Thymus (tissue), 11 donors: ENCODE measurements at regions not wholly inside any gene's neighbourhood (a gene's known extent, or its start where the extent isn't known, plus 50 kb on each side); places are given as distances from the start of the nearest gene placed in this dataset.

Experiments
- DNase-seq, 9 donors: peaks; one replicate each; pipeline ENCODE4 v3.0.0-alpha.2; 2013; ENCODE audit warnings: low spot score in 9 of 9, low read depth in 6 of 9, missing footprints in 1 of 9
- H3K27ac ChIP-seq, 2 donors: one replicate each; pipeline ENCODE4 v1.5.1; 2013; ENCODE audit warnings: control low read depth in 1 of 2, low read depth in 1 of 2, low read length in 1 of 2, mild to moderate bottlenecking in 1 of 2, moderate library complexity in 1 of 2
- H3K27me3 ChIP-seq, 2 donors: one replicate each; pipeline ENCODE4 v1.5.1; 2013; ENCODE audit warnings: low read length in 1 of 2; ENCODE audit not compliant: control insufficient read depth in 2 of 2, insufficient read depth in 1 of 2
- H3K36me3 ChIP-seq, 2 donors: one replicate each; pipeline ENCODE4 v1.5.1; 2013; ENCODE audit warnings: low read length in 1 of 2, mild to moderate bottlenecking in 1 of 2, moderate library complexity in 1 of 2; ENCODE audit not compliant: control insufficient read depth in 2 of 2, insufficient read depth in 2 of 2
- H3K4me1 ChIP-seq, 2 donors: one replicate each; pipeline ENCODE4 v1.5.1; 2013; ENCODE audit warnings: low read length in 2 of 2; ENCODE audit not compliant: control insufficient read depth in 2 of 2, insufficient read depth in 2 of 2
- H3K4me3 ChIP-seq, 2 donors: one replicate each; pipeline ENCODE4 v1.5.1; 2013; ENCODE audit warnings: low read length in 2 of 2, control low read depth in 1 of 2, mild to moderate bottlenecking in 1 of 2
- H3K9me3 ChIP-seq, 2 donors: one replicate each; pipeline ENCODE4 v1.5.1; 2013; ENCODE audit warnings: low read length in 1 of 2, mild to moderate bottlenecking in 1 of 2; ENCODE audit not compliant: control insufficient read depth in 2 of 2, insufficient read depth in 1 of 2
- WGBS: extraction: QIAGEN DNeasy Blood & Tissue Kit; methylation state at CpG from one replicate; pipeline ENCODE4 v1.1.7; 2013; 5-methylcytosine and 5-hydroxymethylcytosine counted together
- donor health status: healthy.

GRCh38 chr6:101042966-101043365 is 161.8 kb upstream of the ASCC3 start:
- 95% methylated on average over 4 of the region's 4 CpGs for WGBS
- no peak for DNase-seq
- Histone ChIP-seq H3K4me3 (no peak overlapping the region), H3K27ac (no peak overlapping the region), H3K4me1 (no peaks in the 10 kb centered on the region), H3K36me3 (no peaks in the 10 kb centered on the region), H3K27me3 (no peaks in the 10 kb centered on the region), H3K9me3 (no peaks in the 10 kb centered on the region)

GRCh38 chr6:101058296-101058695 is 177.2 kb upstream of the ASCC3 start:
- H3K27me3 ChIP-seq: no peaks in the 10 kb centered on the region
- peaks cover 0 to 9% of the 10 kb centered on the region in 2 donors for H3K9me3 ChIP-seq
- no peak for DNase-seq
- WGBS: 92% methylated on average over 1 of the region's 1 CpG
- no peaks in the 10 kb centered on the region for H3K36me3 ChIP-seq
- no peaks in the 10 kb centered on the region for H3K4me1 ChIP-seq
- H3K4me3 ChIP-seq: no peak overlapping the region
- no peak overlapping the region for H3K27ac ChIP-seq

GRCh38 chr6:101066481-101066880 is 185.4 kb upstream of the ASCC3 start:
- no peaks in the 10 kb centered on the region for H3K36me3 ChIP-seq
- no peaks in the 10 kb centered on the region for H3K4me1 ChIP-seq
- peaks cover 0 to 15% of the 10 kb centered on the region in 2 donors for H3K9me3 ChIP-seq
- no peak overlapping the region for H3K27ac ChIP-seq
- DNase-seq: no peak
- H3K4me3 ChIP-seq: no peak overlapping the region
- no peaks in the 10 kb centered on the region for H3K27me3 ChIP-seq
- WGBS: 95% methylated on average over 12 of the region's 12 CpGs

GRCh38 chr6:101069191-101069795 is 188.2 kb upstream of the ASCC3 start:
- no peak overlapping the region for H3K4me3 ChIP-seq
- DNase-seq: no peak
- H3K27ac ChIP-seq: no peak overlapping the region
- H3K4me1 ChIP-seq: no peaks in the 10 kb centered on the region
- no peaks in the 10 kb centered on the region for H3K27me3 ChIP-seq
- peaks cover 0 to 20% of the 10 kb centered on the region in 2 donors for H3K9me3 ChIP-seq
- no peaks in the 10 kb centered on the region for H3K36me3 ChIP-seq

- WGBS: 98% methylated on average over 23 of the region's 23 CpGs
- no peak overlapping the region for H3K27ac ChIP-seq
These were observed 189.0 kb upstream of the ASCC3 start for GRCh38 chr6:101070044-101070608.

GRCh38 chr6:101077344-101077743 is 196.2 kb upstream of the ASCC3 start:
- no peaks in the 10 kb centered on the region for H3K27me3 ChIP-seq
- H3K4me3 ChIP-seq: no peak overlapping the region
- DNase-seq: no peak
- no peaks in the 10 kb centered on the region for H3K9me3 ChIP-seq
- no peaks in the 10 kb centered on the region for H3K36me3 ChIP-seq
- H3K27ac ChIP-seq: no peak overlapping the region
- H3K4me1 ChIP-seq: no peaks in the 10 kb centered on the region

More at GRCh38 chr6:101070044-101070608, 189.0 kb upstream of the ASCC3 start:
- Histone ChIP-seq H3K27me3 (no peaks in the 10 kb centered on the region), H3K9me3 (peaks cover 0 to 20% of the 10 kb centered on the region in 2 donors), H3K36me3 (no peaks in the 10 kb centered on the region), H3K4me1 (no peaks in the 10 kb centered on the region), H3K4me3 (no peak overlapping the region)
- DNase-seq: no peak

GRCh38 chr6:101079696-101080270 is 198.7 kb upstream of the ASCC3 start:
- no peaks in the 10 kb centered on the region for H3K4me1 ChIP-seq
- DNase-seq: no peak
- no peaks in the 10 kb centered on the region for H3K9me3 ChIP-seq
- no peak overlapping the region for H3K4me3 ChIP-seq
- 97% methylated on average over 1 of the region's 1 CpG for WGBS
- no peaks in the 10 kb centered on the region for H3K27me3 ChIP-seq
- no peaks in the 10 kb centered on the region for H3K36me3 ChIP-seq
- H3K27ac ChIP-seq: no peak overlapping the region

- Histone ChIP-seq H3K4me3 (no peak overlapping the region), H3K4me1 (no peaks in the 10 kb centered on the region), H3K36me3 (no peaks in the 10 kb centered on the region), H3K27ac (no peak overlapping the region), H3K9me3 (no peaks in the 10 kb centered on the region), H3K27me3 (no peaks in the 10 kb centered on the region)
- DNase-seq: no peak
- WGBS: 95% methylated on average over 2 of the region's 2 CpGs
These were observed 199.5 kb upstream of the ASCC3 start for GRCh38 chr6:101080597-101080996.

GRCh38 chr6:101083533-101084175 is 202.5 kb upstream of the ASCC3 start:
- H3K27ac ChIP-seq: no peak overlapping the region
- no peak for DNase-seq
- WGBS: 43% methylated on average over 3 of the region's 3 CpGs

More at GRCh38 chr6:101083533-101084175, 202.5 kb upstream of the ASCC3 start:
- H3K4me1 ChIP-seq: no peaks in the 10 kb centered on the region
- no peaks in the 10 kb centered on the region for H3K36me3 ChIP-seq
- H3K4me3 ChIP-seq: no peak overlapping the region
- no peaks in the 10 kb centered on the region for H3K27me3 ChIP-seq
- H3K9me3 ChIP-seq: no peaks in the 10 kb centered on the region
